HCT116 (cell line): ENCODE measurements at regions not wholly inside any gene's neighbourhood (a gene's known extent, or its start where the extent isn't known, plus 50 kb on each side); places are given as distances from the start of the nearest gene placed in this dataset.

Source experiments
- ATAC-seq: fragments of 200-7000 bp; cut with Tn5 transposase; 2 replicates; pipeline ENCODE4 v1.9.1; 2020; ENCODE audit warnings: mild to moderate bottlenecking, moderate library complexity
- BruUV-seq: library from RNA; stranded (reverse); fragments of 400-500 nt; replicated peaks from 2 replicates; lab custom pipeline; 2021; lab: Mats Ljungman, UMichigan
- CTCF ChIA-PET: fragments of 300-600 bp; sonication (Branson Sonifier 250); formaldehyde crosslinking; loops from one replicate; lab custom pipeline; 2021; ENCODE audit warnings: antibody characterized with exemption; lab: Charles Lee
- POLR2A ChIA-PET: fragments of 300-600, 350-600 bp; sonication (Branson Sonifier 250); formaldehyde crosslinking; loops from one replicate; lab custom pipeline; 2021; ENCODE audit warnings: antibody characterized with exemption; lab: Charles Lee
- RAD21 ChIA-PET, 2 experiments: fragments of 300-600 bp; sonication (Branson Sonifier 250); formaldehyde crosslinking; loops; one replicate each; lab custom pipeline; 2023; ENCODE audit warnings: low total read pairs in 2 of 2; ENCODE audit not compliant: uncharacterized antibody in 2 of 2, unreplicated experiment in 2 of 2, low non-redundant PET in 1 of 2; lab: Charles Lee
- DNase-seq: peaks from one replicate; pipeline ENCODE4 v3.0.0-alpha.2; 2010; ENCODE audit warnings: low read depth, low spot score
- H2AFZ ChIP-seq: fragments of 200-600 bp; shearing (Covaris generic), sonication (generic); 2 replicates; pipeline ENCODE4 v1.6.1; 2017; ENCODE audit warnings: low read depth, mixed run types, mixed read lengths, antibody characterized with exemption, low read length; ENCODE audit not compliant: poor library complexity, severe bottlenecking
- H3K27ac ChIP-seq: 2 replicates; pipeline ENCODE4 v1.5.1; 2012; ENCODE audit warnings: low read depth, low read length
- H3K27me3 ChIP-seq: fragments of 200-600 bp; sonication (generic); 2 replicates; pipeline ENCODE4 v1.6.1; 2016; ENCODE audit warnings: mixed run types, low read length, mixed read lengths; ENCODE audit not compliant: insufficient read depth
- H3K36me3 ChIP-seq, 2 experiments: fragments of 200-500 bp in 1 of 2; fragments of 200-600 bp in 1 of 2; sonication (Bioruptor generic) in 1 of 2; sonication (generic) in 1 of 2; 2 replicates each; pipeline versions ENCODE4 v1.5.1 to v1.6.1; 2014 to 2016; ENCODE audit warnings: low read length in 2 of 2, inconsistent platforms in 1 of 2, mixed read lengths in 1 of 2, mixed run types in 1 of 2; ENCODE audit not compliant: insufficient read depth in 2 of 2, control insufficient read depth in 1 of 2
- H3K4me1 ChIP-seq, 2 experiments: fragments of 200-600 bp in 1 of 2; sonication (generic) in 1 of 2; 2 replicates each; pipeline versions ENCODE4 v1.5.1 to v1.6.1; 2012 to 2017; ENCODE audit warnings: low read length in 2 of 2, inconsistent platforms in 1 of 2, mild to moderate bottlenecking in 1 of 2, mixed read lengths in 1 of 2, mixed run types in 1 of 2, moderate library complexity in 1 of 2; ENCODE audit not compliant: insufficient read depth in 2 of 2, control insufficient read depth in 1 of 2
- H3K4me2 ChIP-seq: fragments of 200-600 bp; sonication (generic); 2 replicates; pipeline ENCODE4 v1.6.1; 2017; ENCODE audit warnings: mixed run types, low read length, mixed read lengths
- H3K4me3 ChIP-seq, 2 experiments: fragments of 200-600 bp in 1 of 2; sonication (generic) in 1 of 2; replicated peaks in 1 of 2; 2 replicates each; pipeline ENCODE4 v1.5.1; 2011 to 2016; ENCODE audit warnings: low read length in 2 of 2, control low read depth in 1 of 2, low read depth in 1 of 2, mild to moderate bottlenecking in 1 of 2, mixed read lengths in 1 of 2, mixed run types in 1 of 2
- H3K79me2 ChIP-seq: fragments of 200-600 bp; sonication (generic); 2 replicates; pipeline ENCODE4 v1.6.1; 2017; ENCODE audit warnings: mild to moderate bottlenecking, mixed run types, low read length, moderate library complexity, mixed read lengths; ENCODE audit not compliant: insufficient read depth
- H3K9ac ChIP-seq: fragments of 200-600 bp; sonication (generic); 2 replicates; pipeline ENCODE4 v1.6.1; 2016; ENCODE audit warnings: low read length, mixed read lengths
- H3K9me2 ChIP-seq: fragments of 200-600 bp; sonication (generic), shearing (Covaris generic); 2 replicates; pipeline ENCODE4 v1.6.1; 2017; ENCODE audit warnings: mixed run types, mild to moderate bottlenecking, moderate library complexity; ENCODE audit not compliant: insufficient read depth
- H3K9me3 ChIP-seq, 2 experiments: fragments of 200-500 bp in 1 of 2; fragments of 200-600 bp in 1 of 2; sonication (Bioruptor generic) in 1 of 2; sonication (generic) in 1 of 2; 2 replicates each; pipeline ENCODE4 v1.6.1; 2014 to 2017; ENCODE audit warnings: low read length in 2 of 2, mixed read lengths in 2 of 2, inconsistent platforms in 1 of 2, low read depth in 1 of 2, mild to moderate bottlenecking in 1 of 2, mixed run types in 1 of 2, moderate library complexity in 1 of 2; ENCODE audit not compliant: control insufficient read depth in 1 of 2, insufficient read depth in 1 of 2
- H4K20me1 ChIP-seq: fragments of 200-600 bp; sonication (generic), shearing (Covaris generic); 2 replicates; pipeline ENCODE4 v1.6.1; 2017; ENCODE audit warnings: mixed run types, mild to moderate bottlenecking, moderate library complexity; ENCODE audit not compliant: insufficient read depth
- CBX3 ChIP-seq: IDR thresholded peaks from 2 replicates; pipeline ENCODE4 v1.6.1; 2012; ENCODE audit warnings: low read depth
- ELF1 ChIP-seq: IDR thresholded peaks from 2 replicates; pipeline ENCODE4 v1.6.1; 2012; ENCODE audit warnings: low read depth, borderline replicate concordance
- EZH2 ChIP-seq: fragments of 200-600 bp; sonication (generic); IDR thresholded peaks from 2 replicates; pipeline ENCODE4 v1.6.1; 2017; ENCODE audit warnings: antibody characterized with exemption, mixed run types
- POLR2A ChIP-seq: IDR thresholded peaks from 2 replicates; pipeline ENCODE4 v1.7.0; 2011; ENCODE audit warnings: borderline replicate concordance; ENCODE audit not compliant: insufficient read depth, insufficient read length; ENCODE audit errors: extremely low read depth
- POLR2AphosphoS5 ChIP-seq: IDR thresholded peaks from 2 replicates; pipeline ENCODE4 v1.6.1; 2011; ENCODE audit warnings: mild to moderate bottlenecking, low read depth, low read length, moderate library complexity
- REST ChIP-seq: IDR thresholded peaks from 2 replicates; pipeline ENCODE4 v1.6.1; 2012; ENCODE audit warnings: low read depth
- SIN3A ChIP-seq: IDR thresholded peaks from 2 replicates; pipeline ENCODE4 v1.6.1; 2012; ENCODE audit warnings: low read depth
- SP1 ChIP-seq: IDR thresholded peaks from 2 replicates; pipeline ENCODE4 v1.6.1; 2012; ENCODE audit warnings: low read depth
- SRF ChIP-seq: IDR thresholded peaks from 2 replicates; pipeline ENCODE4 v1.6.1; 2012; ENCODE audit warnings: low read depth
- YY1 ChIP-seq: IDR thresholded peaks from 2 replicates; pipeline ENCODE4 v1.6.1; 2011; ENCODE audit warnings: low read length, low read depth, moderate library complexity, mild to moderate bottlenecking; ENCODE audit not compliant: insufficient replicate concordance; ENCODE audit errors: extremely low read depth
- ZBTB33 ChIP-seq: IDR thresholded peaks from 2 replicates; pipeline ENCODE4 v1.6.1; 2011; ENCODE audit warnings: mild to moderate bottlenecking, low read length, moderate library complexity; ENCODE audit not compliant: insufficient replicate concordance; ENCODE audit errors: extremely low read depth
- intact Hi-C: fragments of 100-400 bp; cut with micrococcal nuclease; formaldehyde crosslinking; loops from 2 replicates; pipeline ENCODE4 v1.10.0; 2022

GRCh38 chr9:85246541-85246940, 495.2 kb downstream of the AGTPBP1 start:
- Histone ChIP-seq H3K4me2 (no peak overlapping the region), H3K9me3 (no peaks in the 10 kb centered on the region), H3K4me1 (no peaks in the 10 kb centered on the region), H4K20me1 (no peaks in the 10 kb centered on the region), H2AFZ (no peak overlapping the region), H3K27me3 (0 out of 2 replicates have a peak, but pooled peaks cover 4% of the 10 kb centered on the region), H3K27ac (no peak overlapping the region), H3K36me3 (no peaks in the 10 kb centered on the region), H3K9me2 (no peaks in the 10 kb centered on the region), H3K4me3 (no peak overlapping the region), H3K79me2 (no peaks in the 10 kb centered on the region), H3K9ac (no peak overlapping the region)
- TF ChIP-seq SP1 (no peak), CBX3 (no peak), EZH2 (no peak), POLR2AphosphoS5 (no peak), REST (no peak), ZBTB33 (no peak), SRF (no peak), POLR2A (no peak), ELF1 (no peak), SIN3A (no peak), YY1 (no peak)
- ChIA-PET RAD21 (no interaction called here), POLR2A (no interaction called here), CTCF (interaction anchor here (1.1 kb wide), 1 partner anchor 549 kb away, joined by 3 read pairs; no protein-coding TSS in a partner anchor)
- no TSS peak for BruUV-seq
- ATAC-seq (no peak), DNase-seq (no peak)
- intact Hi-C loops, result no loop called here
